ENCODE measurements at regions not wholly inside any gene's neighbourhood (a gene's known extent, or its start where the extent isn't known, plus 50 kb on each side); places are given as distances from the start of the nearest gene placed in this dataset.

DNA sequence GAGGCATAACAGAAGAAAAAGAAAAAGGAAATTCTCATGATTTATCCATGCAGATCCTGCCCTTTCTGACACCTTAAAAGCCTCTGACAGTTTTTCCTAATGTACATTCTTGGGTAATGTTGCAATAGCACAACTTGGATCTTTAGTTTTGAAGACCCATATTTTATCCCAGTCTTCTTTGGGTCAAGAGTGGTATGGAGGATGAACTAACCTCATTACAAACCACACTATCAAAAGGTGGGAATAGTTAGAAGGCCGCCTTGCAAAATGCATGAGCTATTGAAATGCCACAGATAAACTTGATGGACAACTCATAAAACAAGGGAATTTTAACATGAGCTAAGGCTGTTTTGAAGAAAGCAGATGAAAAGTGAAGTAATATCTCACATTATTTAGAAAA, 1479.8 kb upstream of the ACVR2A start:
- Histone ChIP-seq H3K4me3 (replicated peaks; ENCODE audit: insufficient read depth, low read length) (no peak overlapping the region), H3K27me3 (ENCODE audit: insufficient read depth, poor library complexity, severe bottlenecking) (no peaks in the 10 kb centered on the region), H3K27ac (replicated peaks) (no peak overlapping the region)
- TF ChIP-seq CTCF (IDR thresholded peaks at IDR 0.05; ENCODE audit: insufficient read depth, low read length), result no peak
- TF ChIP-seq REST (IDR thresholded peaks at IDR 0.05; ENCODE audit: insufficient replicate concordance, low read depth), result no peak
- no peak for TF ChIP-seq SPI1 (IDR thresholded peaks at IDR 0.05; ENCODE audit: borderline replicate concordance, low read depth)
- no peak for TF ChIP-seq GABPA (IDR thresholded peaks at IDR 0.05; ENCODE audit: low read depth)
- TF ChIP-seq POLR2AphosphoS5 (IDR thresholded peaks at IDR 0.05; ENCODE audit: low read depth), result no peak
- no peak for DNase-seq (ENCODE audit: low read depth in 1 of 2, low spot score in 1 of 2)

DNA sequence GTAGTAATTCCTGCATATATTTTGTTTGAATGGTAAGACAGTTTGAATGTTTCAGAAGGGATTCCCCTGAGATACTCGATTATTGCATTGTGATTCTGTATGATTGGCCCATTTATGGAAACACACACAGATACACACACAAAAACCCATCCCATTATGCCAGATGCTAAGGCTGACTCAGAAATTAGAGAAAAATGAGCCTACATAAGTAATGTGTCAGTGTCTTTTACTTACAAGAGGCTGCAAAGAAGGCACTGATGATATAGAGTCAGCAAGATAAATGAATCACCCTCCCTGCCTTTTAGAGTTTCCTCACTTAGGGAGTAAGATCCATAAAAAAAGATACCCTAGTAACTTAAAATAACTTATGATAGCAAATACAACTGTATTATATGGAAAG, 1481.1 kb upstream of the ACVR2A start:
- no peak for DNase-seq (ENCODE audit: low read depth in 1 of 2, low spot score in 1 of 2)
- Histone ChIP-seq H3K27me3 (ENCODE audit: insufficient read depth, poor library complexity, severe bottlenecking) (no peaks in the 10 kb centered on the region), H3K4me3 (replicated peaks; ENCODE audit: insufficient read depth, low read length) (no peak overlapping the region), H3K27ac (replicated peaks) (no peak overlapping the region)
- TF ChIP-seq CTCF (IDR thresholded peaks at IDR 0.05; ENCODE audit: insufficient read depth, low read length) (no peak), REST (IDR thresholded peaks at IDR 0.05; ENCODE audit: insufficient replicate concordance, low read depth) (no peak), SPI1 (IDR thresholded peaks at IDR 0.05; ENCODE audit: borderline replicate concordance, low read depth) (no peak), POLR2AphosphoS5 (IDR thresholded peaks at IDR 0.05; ENCODE audit: low read depth) (no peak), GABPA (IDR thresholded peaks at IDR 0.05; ENCODE audit: low read depth) (no peak)

GRCh38 chr2:146351689-146352088, 1493.1 kb upstream of the ACVR2A start:
- DNase-seq (ENCODE audit: low read depth in 1 of 2, low spot score in 1 of 2), result no peak
- H3K4me3 ChIP-seq (replicated peaks; ENCODE audit: insufficient read depth, low read length), result no peak overlapping the region
- H3K27ac ChIP-seq (replicated peaks), result no peak overlapping the region
- no peak for TF ChIP-seq GABPA (IDR thresholded peaks at IDR 0.05; ENCODE audit: low read depth)
- no peak for TF ChIP-seq POLR2AphosphoS5 (IDR thresholded peaks at IDR 0.05; ENCODE audit: low read depth)
- TF ChIP-seq CTCF (IDR thresholded peaks at IDR 0.05; ENCODE audit: insufficient read depth, low read length), result no peak
- no peak for TF ChIP-seq REST (IDR thresholded peaks at IDR 0.05; ENCODE audit: insufficient replicate concordance, low read depth)
- TF ChIP-seq SPI1 (IDR thresholded peaks at IDR 0.05; ENCODE audit: borderline replicate concordance, low read depth), result no peak
- H3K27me3 ChIP-seq (ENCODE audit: insufficient read depth, poor library complexity, severe bottlenecking), result no peaks in the 10 kb centered on the region

Measured in HL-60 (cell line).